ENCODE measurements at regions not wholly inside any gene's neighbourhood (a gene's known extent, or its start where the extent isn't known, plus 50 kb on each side); places are given as distances from the start of the nearest gene placed in this dataset.
"Not testable (repeated sequence)": the region's sequence is repeated elsewhere in the genome, so short reads cannot be mapped to it uniquely, and the experiment has no call there.

GRCh38 chr3:16012086-16012485, 162.4 kb upstream of the GALNT15 start:
- Histone ChIP-seq H3K4me3 (ENCODE audit: low read length) (no peak overlapping the region), H3K27ac (ENCODE audit: low read length) (no peak overlapping the region), H3K27me3 (ENCODE audit: control insufficient read depth, insufficient read depth, low read length) (no peaks in the 10 kb centered on the region), H3K36me3 (ENCODE audit: control insufficient read depth, insufficient read depth, low read length) (no peaks in the 10 kb centered on the region), H3K9me3 (ENCODE audit: control insufficient read depth, insufficient read depth, low read length) (no peaks in the 10 kb centered on the region), H3K4me1 (ENCODE audit: control insufficient read depth, insufficient read depth, low read length) (no peaks in the 10 kb centered on the region)
- intact Hi-C loops (cut with micrococcal nuclease): no loop called here
- Mint-ChIP-seq H3K27ac (no peak overlapping the region), H3K36me3 (no peaks in the 10 kb centered on the region), H3K9me3 (peaks cover 0 to 2% of the 10 kb centered on the region in 2 donors), H3K27me3 (ENCODE audit: low read depth in 2 of 2) (peaks cover 7 to 18% of the 10 kb centered on the region in 2 donors), H3K4me3 (no peak overlapping the region), H3K4me1 (no peaks in the 10 kb centered on the region)
- DNase-seq: no peak
- no peak for TF ChIP-seq CTCF (IDR thresholded peaks at IDR 0.05)
- no peak for ATAC-seq

- H3K9me3 ChIP-seq (ENCODE audit: control insufficient read depth, insufficient read depth, low read length): no peaks in the 10 kb centered on the region
- Mint-ChIP-seq H3K27ac (no peak overlapping the region), H3K4me1 (no peaks in the 10 kb centered on the region), H3K4me3 (no peak overlapping the region), H3K27me3 (ENCODE audit: low read depth in 2 of 2) (peaks cover 15 to 27% of the 10 kb centered on the region in 2 donors), H3K36me3 (no peaks in the 10 kb centered on the region), H3K9me3 (no peaks in the 10 kb centered on the region)
- DNase-seq (no peak), ATAC-seq (no peak)
- TF ChIP-seq CTCF (IDR thresholded peaks at IDR 0.05): no peak
- H3K27ac ChIP-seq (ENCODE audit: low read length): no peak overlapping the region
- no peak overlapping the region for H3K4me3 ChIP-seq (ENCODE audit: low read length)
- WGBS (ENCODE audit: insufficient coverage): no CpG with 5 or more reads among the region's 2 CpGs
- no peaks in the 10 kb centered on the region for H3K27me3 ChIP-seq (ENCODE audit: control insufficient read depth, insufficient read depth, low read length)
- no peaks in the 10 kb centered on the region for H3K36me3 ChIP-seq (ENCODE audit: control insufficient read depth, insufficient read depth, low read length)
- intact Hi-C loops (cut with micrococcal nuclease): no loop called here
- H3K4me1 ChIP-seq (ENCODE audit: control insufficient read depth, insufficient read depth, low read length): no peaks in the 10 kb centered on the region
Measured at GRCh38 chr3:16013568-16013967, 160.9 kb upstream of the GALNT15 start.

- 89% methylated on average over 4 of the region's 4 CpGs for WGBS (ENCODE audit: insufficient coverage)
- H3K27me3 ChIP-seq (ENCODE audit: control insufficient read depth, insufficient read depth, low read length); H3K4me3 Mint-ChIP-seq; H3K4me1 Mint-ChIP-seq; H3K36me3 ChIP-seq (ENCODE audit: control insufficient read depth, insufficient read depth, low read length); H3K4me3 ChIP-seq (ENCODE audit: low read length); H3K36me3 Mint-ChIP-seq; H3K9me3 Mint-ChIP-seq; H3K27ac Mint-ChIP-seq; intact Hi-C loops (cut with micrococcal nuclease); H3K4me1 ChIP-seq (ENCODE audit: control insufficient read depth, insufficient read depth, low read length); DNase-seq; ATAC-seq; H3K9me3 ChIP-seq (ENCODE audit: control insufficient read depth, insufficient read depth, low read length); H3K27ac ChIP-seq (ENCODE audit: low read length): not testable (repeated sequence)
- peaks cover 19 to 26% of the 10 kb centered on the region in 2 donors for H3K27me3 Mint-ChIP-seq (ENCODE audit: low read depth in 2 of 2)
Measured at GRCh38 chr3:16021801-16022200, 152.7 kb upstream of the GALNT15 start.

GRCh38 chr3:16023881-16024280, 150.6 kb upstream of the GALNT15 start:
- peaks cover 7 to 14% of the 10 kb centered on the region in 2 donors for H3K27me3 Mint-ChIP-seq (ENCODE audit: low read depth in 2 of 2)
- H3K9me3 ChIP-seq (ENCODE audit: control insufficient read depth, insufficient read depth, low read length); H3K4me1 Mint-ChIP-seq; intact Hi-C loops (cut with micrococcal nuclease); H3K4me1 ChIP-seq (ENCODE audit: control insufficient read depth, insufficient read depth, low read length); ATAC-seq; H3K27me3 ChIP-seq (ENCODE audit: control insufficient read depth, insufficient read depth, low read length); H3K4me3 ChIP-seq (ENCODE audit: low read length); H3K27ac ChIP-seq (ENCODE audit: low read length); H3K27ac Mint-ChIP-seq; DNase-seq; H3K36me3 ChIP-seq (ENCODE audit: control insufficient read depth, insufficient read depth, low read length); H3K9me3 Mint-ChIP-seq; H3K36me3 Mint-ChIP-seq; H3K4me3 Mint-ChIP-seq: not testable (repeated sequence)
- 84% methylated on average over 4 of the region's 4 CpGs for WGBS (ENCODE audit: insufficient coverage)

- Histone ChIP-seq H3K4me3 (ENCODE audit: low read length) (no peak overlapping the region), H3K27ac (ENCODE audit: low read length) (no peak overlapping the region), H3K9me3 (ENCODE audit: control insufficient read depth, insufficient read depth, low read length) (no peaks in the 10 kb centered on the region), H3K4me1 (ENCODE audit: control insufficient read depth, insufficient read depth, low read length) (no peaks in the 10 kb centered on the region), H3K36me3 (ENCODE audit: control insufficient read depth, insufficient read depth, low read length) (no peaks in the 10 kb centered on the region), H3K27me3 (ENCODE audit: control insufficient read depth, insufficient read depth, low read length) (no peaks in the 10 kb centered on the region)
- WGBS (ENCODE audit: insufficient coverage): 81% methylated on average over 1 of the region's 1 CpG
- intact Hi-C loops (cut with micrococcal nuclease): no loop called here
- Mint-ChIP-seq H3K9me3 (no peaks in the 10 kb centered on the region), H3K36me3 (no peaks in the 10 kb centered on the region), H3K4me1 (no peaks in the 10 kb centered on the region), H3K27ac (no peak overlapping the region), H3K4me3 (no peak overlapping the region), H3K27me3 (ENCODE audit: low read depth in 2 of 2) (peaks cover 9 to 14% of the 10 kb centered on the region in 2 donors)
- ATAC-seq: no peak
- no peak for DNase-seq
- no peak for TF ChIP-seq CTCF (IDR thresholded peaks at IDR 0.05)
Measured at GRCh38 chr3:16024548-16024947, 149.9 kb upstream of the GALNT15 start.
